ENCODE measurements at regions not wholly inside any gene's neighbourhood (a gene's known extent, or its start where the extent isn't known, plus 50 kb on each side); places are given as distances from the start of the nearest gene placed in this dataset.

GRCh38 chrX:25600776-25601175 lies 537.4 kb upstream of the MAGEB18 start:
- intact Hi-C loops (cut with DNase I; ENCODE audit: low total_unique reads) (no loop called here), in situ Hi-C loops (cut with MboI; ENCODE audit: low pct_ligation_motif_present in 1 of 4, low pct_unique_long_range_greater_than_20kb in 1 of 4, low sequenced_read_pairs in 3 of 4) (no loop called here)
- TF ChIP-seq POLR2AphosphoS5 (IDR thresholded peaks at IDR 0.05) (no peak), CTCF (IDR thresholded peaks at IDR 0.05) (no peak)
- Histone ChIP-seq H3K27me3 (no peaks in the 10 kb centered on the region), H3K4me3 (no peak overlapping the region), H3K4me1 (no peaks in the 10 kb centered on the region), H3K9me3 (no peaks in the 10 kb centered on the region), H3K36me3 (no peaks in the 10 kb centered on the region), H3K27ac (no peak overlapping the region)
- DNase-seq, result no peak
- 74% methylated on average over 1 of the region's 1 CpG; no CpG with 5 or more reads in 1 of the 2 donors for WGBS, 2 donors (ENCODE audit: low coverage in 1 of 2)

GRCh38 chrX:25601323-25601722 lies 536.8 kb upstream of the MAGEB18 start:
- H3K36me3 ChIP-seq, result no peaks in the 10 kb centered on the region
- 58 to 83% methylated on average over 3 of the region's 3 CpGs for WGBS, 2 donors (ENCODE audit: low coverage in 1 of 2)
- H3K4me1 ChIP-seq, result no peaks in the 10 kb centered on the region
- in situ Hi-C loops (cut with MboI; ENCODE audit: low pct_ligation_motif_present in 1 of 4, low pct_unique_long_range_greater_than_20kb in 1 of 4, low sequenced_read_pairs in 3 of 4) (no loop called here), intact Hi-C loops (cut with DNase I; ENCODE audit: low total_unique reads) (no loop called here)
- TF ChIP-seq CTCF (IDR thresholded peaks at IDR 0.05) (no peak), POLR2AphosphoS5 (IDR thresholded peaks at IDR 0.05) (no peak), EP300 (IDR thresholded peaks at IDR 0.05; ENCODE audit: low read depth) (no peak), POLR2A (IDR thresholded peaks at IDR 0.05) (no peak)
- H3K9me3 ChIP-seq, result no peaks in the 10 kb centered on the region
- H3K27ac ChIP-seq, result no peak overlapping the region
- no peaks in the 10 kb centered on the region for H3K27me3 ChIP-seq
- no peak overlapping the region for H3K4me3 ChIP-seq
- no peak for DNase-seq

GRCh38 chrX:25618248-25618647 lies 519.9 kb upstream of the MAGEB18 start:
- TF ChIP-seq EP300 (IDR thresholded peaks at IDR 0.05; ENCODE audit: low read depth) (no peak), POLR2AphosphoS5 (IDR thresholded peaks at IDR 0.05) (no peak), POLR2A (IDR thresholded peaks at IDR 0.05) (no peak), CTCF (IDR thresholded peaks at IDR 0.05) (no peak)
- intact Hi-C loops (cut with DNase I; ENCODE audit: low total_unique reads), result no loop called here
- DNase-seq, result no peak

GRCh38 chrX:25640276-25640675 lies 497.9 kb upstream of the MAGEB18 start:
- no peaks in the 10 kb centered on the region for H3K4me1 ChIP-seq
- H3K4me3 ChIP-seq, result no peak overlapping the region
- H3K9me3 ChIP-seq, result no peaks in the 10 kb centered on the region
- intact Hi-C loops (cut with DNase I; ENCODE audit: low total_unique reads) (no loop called here), in situ Hi-C loops (cut with MboI; ENCODE audit: low pct_ligation_motif_present in 1 of 4, low pct_unique_long_range_greater_than_20kb in 1 of 4, low sequenced_read_pairs in 3 of 4) (no loop called here)
- WGBS, 2 donors (ENCODE audit: low coverage in 1 of 2), result 29 to 67% methylated on average over 1 of the region's 1 CpG
- no peak for DNase-seq
- H3K27ac ChIP-seq, result no peak overlapping the region
- TF ChIP-seq POLR2A (IDR thresholded peaks at IDR 0.05) (no peak), CTCF (IDR thresholded peaks at IDR 0.05) (no peak), EP300 (IDR thresholded peaks at IDR 0.05; ENCODE audit: low read depth) (no peak), POLR2AphosphoS5 (IDR thresholded peaks at IDR 0.05) (no peak)
- H3K36me3 ChIP-seq, result no peaks in the 10 kb centered on the region
- H3K27me3 ChIP-seq, result no peaks in the 10 kb centered on the region

More at GRCh38 chrX:25618248-25618647, 519.9 kb upstream of the MAGEB18 start:
- in situ Hi-C loops (cut with MboI; ENCODE audit: low pct_ligation_motif_present in 1 of 4, low pct_unique_long_range_greater_than_20kb in 1 of 4, low sequenced_read_pairs in 3 of 4), result no loop called here
- no peak overlapping the region for H3K4me3 ChIP-seq
- no peaks in the 10 kb centered on the region for H3K27me3 ChIP-seq
- WGBS, 2 donors (ENCODE audit: low coverage in 1 of 2), result 72% methylated on average over 4 of the region's 4 CpGs; no CpG with 5 or more reads in 1 of the 2 donors
- no peak overlapping the region for H3K27ac ChIP-seq
- no peaks in the 10 kb centered on the region for H3K4me1 ChIP-seq
- H3K36me3 ChIP-seq, result no peaks in the 10 kb centered on the region
- no peaks in the 10 kb centered on the region for H3K9me3 ChIP-seq
